Choroid plexus epithelial cell (primary cell): ENCODE measurements at regions not wholly inside any gene's neighbourhood (a gene's known extent, or its start where the extent isn't known, plus 50 kb on each side); places are given as distances from the start of the nearest gene placed in this dataset.
A peak's percentile ranks its signal among the peaks of the same experiment; 100 is the strongest.

Source experiments
- DNase-seq: peaks from one replicate; pipeline ENCODE4 v3.0.0-alpha.2; 2010; ENCODE audit warnings: low read depth
- H3K4me3 ChIP-seq: 2 replicates; pipeline ENCODE4 v1.5.1; 2011; ENCODE audit warnings: low read depth, mild to moderate bottlenecking, control low read depth, low read length, moderate library complexity
- CTCF ChIP-seq: conservative IDR thresholded peaks from 2 replicates; pipeline ENCODE4 v1.5.1; 2011; ENCODE audit warnings: low read depth, mild to moderate bottlenecking, control low read depth, inconsistent platforms, low read length, moderate library complexity

GRCh38 chr11:122521626-122522025, 133.9 kb upstream of the UBASH3B start:
- DNase-seq, result no peak
- TF ChIP-seq CTCF, result no peak
- H3K4me3 ChIP-seq, result no peak overlapping the region

GRCh38 chr11:122517403-122518379, 137.8 kb upstream of the UBASH3B start:
- peak; percentile 9 for DNase-seq
- TF ChIP-seq CTCF, result no peak

GRCh38 chr11:122516686-122517085, 138.8 kb upstream of the UBASH3B start:
- no peak for TF ChIP-seq CTCF
- DNase-seq, result no peak
- no peak overlapping the region for H3K4me3 ChIP-seq

More at GRCh38 chr11:122517403-122518379, 137.8 kb upstream of the UBASH3B start:
- no peak overlapping the region for H3K4me3 ChIP-seq

- H3K4me3 ChIP-seq, result no peak overlapping the region
- no peak for DNase-seq
- no peak for TF ChIP-seq CTCF
Observed at GRCh38 chr11:122513997-122514396, 141.5 kb upstream of the UBASH3B start.

- H3K4me3 ChIP-seq, result no peak overlapping the region
- no peak for DNase-seq
- no peak for TF ChIP-seq CTCF
Observed at GRCh38 chr11:122513328-122513727, 142.2 kb upstream of the UBASH3B start.

GRCh38 chr11:122512688-122513087, 142.8 kb upstream of the UBASH3B start:
- no peak for TF ChIP-seq CTCF
- no peak for DNase-seq
- no peak overlapping the region for H3K4me3 ChIP-seq

GRCh38 chr11:122509899-122510298, 145.6 kb upstream of the UBASH3B start:
- H3K4me3 ChIP-seq, result no peak overlapping the region
- no peak for DNase-seq
- no peak for TF ChIP-seq CTCF
